Esophagus squamous epithelium (tissue), 5 donors: ENCODE measurements at regions not wholly inside any gene's neighbourhood (a gene's known extent, or its start where the extent isn't known, plus 50 kb on each side); places are given as distances from the start of the nearest gene placed in this dataset.

Experiments used
- DNase-seq: peaks from one replicate; lab custom pipeline; 2025; lab: John Stamatoyannopoulos, UW
- H3K27ac ChIP-seq, 4 donors: fragments of 200-600 bp; sonication (generic); one replicate each; pipeline ENCODE4 v1.5.1; 2016 to 2019; ENCODE audit warnings: mild to moderate bottlenecking in 1 of 4
- H3K27me3 ChIP-seq, 4 donors: fragments of 200-600 bp; sonication (generic); 1 replicate in 3 of 4; 2 replicates in 1 of 4; pipeline versions ENCODE4 v1.5.1 to v1.6.0; 2017 to 2021; ENCODE audit warnings: antibody characterized with exemption in 1 of 4
- H3K36me3 ChIP-seq, 3 donors: fragments of 200-600 bp; sonication (generic); one replicate each; pipeline ENCODE4 v1.5.1; 2016 to 2019
- H3K4me1 ChIP-seq, 3 donors: fragments of 200-600 bp; sonication (generic); one replicate each; pipeline ENCODE4 v1.5.1; 2017 to 2019
- H3K4me3 ChIP-seq, 4 donors: fragments of 200-600 bp; sonication (generic); 1 replicate in 3 of 4; 2 replicates in 1 of 4; pipeline ENCODE4 v1.5.1; 2016 to 2019; ENCODE audit warnings: mild to moderate bottlenecking in 2 of 4, moderate library complexity in 1 of 4
- H3K9me3 ChIP-seq, 3 donors: fragments of 200-600 bp; sonication (generic); one replicate each; pipeline ENCODE4 v1.5.1; 2016 to 2019
- CTCF ChIP-seq, 6 experiments: fragments of 450-650 bp in 4 of 6; fragments of 200-600 bp in 2 of 6; sonication (generic) in 2 of 6; IDR thresholded peaks; one replicate each; pipeline ENCODE4 v1.5.1; 2016 to 2019; ENCODE audit warnings: antibody characterized with exemption in 6 of 6, mild to moderate bottlenecking in 4 of 6, moderate library complexity in 4 of 6
- POLR2A ChIP-seq, 4 donors: fragments of 450-650 bp; IDR thresholded peaks; one replicate each; pipeline ENCODE4 v1.6.1; 2017; ENCODE audit warnings: antibody characterized with exemption in 4 of 4, mild to moderate bottlenecking in 4 of 4, moderate library complexity in 3 of 4
- WGBS, 2 donors: methylation state at CpG; one replicate each; pipeline ENCODE4 v1.1.5; 2018; 5-methylcytosine and 5-hydroxymethylcytosine counted together
- intact Hi-C: fragments of 100-400 bp; cut with DNase I; formaldehyde crosslinking; loops from one replicate; pipeline ENCODE4 v1.15.0; 2022
- donor health status: DM: yes; HTN: yes; CAD: no.

GRCh38 chr5:1942630-1943029 is 59.9 kb upstream of the IRX4 start:
- DNase-seq, result no peak
- TF ChIP-seq CTCF (IDR thresholded peaks at IDR 0.05), result no peak
- TF ChIP-seq POLR2A (IDR thresholded peaks at IDR 0.05), result no peak
- no peaks in the 10 kb centered on the region for H3K9me3 ChIP-seq
- H3K36me3 ChIP-seq, result peaks cover 0 to 9% (median 0%) of the 10 kb centered on the region in 3 donors
- H3K27me3 ChIP-seq, result peaks cover 0 to 18% (median 0%) of the 10 kb centered on the region in 4 donors
- H3K4me1 ChIP-seq, result peaks cover 0 to 39% (median 5%) of the 10 kb centered on the region in 3 donors
- no peak overlapping the region for H3K4me3 ChIP-seq
- intact Hi-C loops, result no loop called here
- no peak overlapping the region for H3K27ac ChIP-seq
- 92 to 95% methylated on average over 5 of the region's 5 CpGs for WGBS, 2 donors

GRCh38 chr5:1942158-1942557 is 59.4 kb upstream of the IRX4 start:
- intact Hi-C loops, result no loop called here
- Histone ChIP-seq H3K9me3 (no peaks in the 10 kb centered on the region), H3K4me3 (no peak overlapping the region), H3K4me1 (peaks cover 0 to 37% (median 3%) of the 10 kb centered on the region in 3 donors), H3K27ac (no peak overlapping the region), H3K27me3 (peaks cover 0 to 18% (median 0%) of the 10 kb centered on the region in 4 donors), H3K36me3 (peaks cover 0 to 12% (median 0%) of the 10 kb centered on the region in 3 donors)
- TF ChIP-seq POLR2A (IDR thresholded peaks at IDR 0.05), result no peak
- no peak for TF ChIP-seq CTCF (IDR thresholded peaks at IDR 0.05)
- 88 to 90% methylated on average over 1 of the region's 1 CpG for WGBS, 2 donors
- no peak for DNase-seq

GRCh38 chr5:1939256-1939655 is 56.5 kb upstream of the IRX4 start:
- no peak for TF ChIP-seq POLR2A (IDR thresholded peaks at IDR 0.05)
- TF ChIP-seq CTCF (IDR thresholded peaks at IDR 0.05), result no peak
- intact Hi-C loops, result no loop called here
- 67 to 100% methylated on average over 2 to 5 of the region's 6 CpGs for WGBS, 2 donors

GRCh38 chr5:1938310-1939000 is 55.7 kb upstream of the IRX4 start:
- H3K36me3 ChIP-seq, result peaks cover 0 to 32% (median 0%) of the 10 kb centered on the region in 3 donors
- intact Hi-C loops, result no loop called here
- H3K4me1 ChIP-seq, result peaks cover 0 to 22% (median 0%) of the 10 kb centered on the region in 3 donors
- 81 to 92% methylated on average over 12 to 13 of the region's 17 CpGs for WGBS, 2 donors
- no peaks in the 10 kb centered on the region for H3K9me3 ChIP-seq
- TF ChIP-seq CTCF (IDR thresholded peaks at IDR 0.05) (no peak), POLR2A (IDR thresholded peaks at IDR 0.05) (no peak)
- H3K27ac ChIP-seq, result no peak overlapping the region
- no peak overlapping the region for H3K4me3 ChIP-seq
- H3K27me3 ChIP-seq, result no peaks in the 10 kb centered on the region
- no peak for DNase-seq

More at GRCh38 chr5:1939256-1939655, 56.5 kb upstream of the IRX4 start:
- DNase-seq, result no peak
- Histone ChIP-seq H3K4me3 (no peak overlapping the region), H3K36me3 (peaks cover 0 to 26% (median 0%) of the 10 kb centered on the region in 3 donors), H3K9me3 (no peaks in the 10 kb centered on the region), H3K4me1 (peaks cover 0 to 30% (median 0%) of the 10 kb centered on the region in 3 donors), H3K27me3 (no peaks in the 10 kb centered on the region), H3K27ac (no peak overlapping the region)

- no peak for TF ChIP-seq CTCF (IDR thresholded peaks at IDR 0.05)
- no peak for TF ChIP-seq POLR2A (IDR thresholded peaks at IDR 0.05)
- DNase-seq, result no peak
- Histone ChIP-seq H3K4me3 (no peak overlapping the region), H3K4me1 (peaks cover 0 to 19% (median 0%) of the 10 kb centered on the region in 3 donors), H3K27ac (no peak overlapping the region), H3K36me3 (peaks cover 0 to 32% (median 0%) of the 10 kb centered on the region in 3 donors), H3K27me3 (no peaks in the 10 kb centered on the region), H3K9me3 (no peaks in the 10 kb centered on the region)
- WGBS, 2 donors, result 81 to 84% methylated on average over 5 to 9 of the region's 12 CpGs
- intact Hi-C loops, result no loop called here
These were observed 54.9 kb upstream of the IRX4 start for GRCh38 chr5:1937590-1937989.
